Adrenal gland (tissue), 5 donors: ENCODE measurements at regions not wholly inside any gene's neighbourhood (a gene's known extent, or its start where the extent isn't known, plus 50 kb on each side); places are given as distances from the start of the nearest gene placed in this dataset.
"Not testable (repeated sequence)": the region's sequence is repeated elsewhere in the genome, so short reads cannot be mapped to it uniquely, and the experiment has no call there.

Source experiments
- POLR2A ChIP-seq, 2 donors: fragments of 450-650 bp; IDR thresholded peaks; one replicate each; pipeline ENCODE4 v1.6.1; 2017; ENCODE audit warnings: antibody characterized with exemption in 2 of 2, mild to moderate bottlenecking in 2 of 2, moderate library complexity in 1 of 2
- TF ChIP-seq, protein P1 (sequence below), 6 experiments: fragments of 450-650 bp in 4 of 6; fragments of 200-600 bp in 2 of 6; sonication (generic) in 1 of 6; IDR thresholded peaks; 1 replicate in 5 of 6; 2 replicates in 1 of 6; pipeline versions ENCODE4 v1.5.1 to v1.8.0; 2016 to 2021; ENCODE audit warnings: antibody characterized with exemption in 6 of 6, mild to moderate bottlenecking in 2 of 6, moderate library complexity in 1 of 6
- donor health status: DM: no; HTN: no; CAD: no.

GRCh38 chr1:856541-857057 is 67.1 kb upstream of the SAMD11 start:
- TF ChIP-seq, protein P1, sequence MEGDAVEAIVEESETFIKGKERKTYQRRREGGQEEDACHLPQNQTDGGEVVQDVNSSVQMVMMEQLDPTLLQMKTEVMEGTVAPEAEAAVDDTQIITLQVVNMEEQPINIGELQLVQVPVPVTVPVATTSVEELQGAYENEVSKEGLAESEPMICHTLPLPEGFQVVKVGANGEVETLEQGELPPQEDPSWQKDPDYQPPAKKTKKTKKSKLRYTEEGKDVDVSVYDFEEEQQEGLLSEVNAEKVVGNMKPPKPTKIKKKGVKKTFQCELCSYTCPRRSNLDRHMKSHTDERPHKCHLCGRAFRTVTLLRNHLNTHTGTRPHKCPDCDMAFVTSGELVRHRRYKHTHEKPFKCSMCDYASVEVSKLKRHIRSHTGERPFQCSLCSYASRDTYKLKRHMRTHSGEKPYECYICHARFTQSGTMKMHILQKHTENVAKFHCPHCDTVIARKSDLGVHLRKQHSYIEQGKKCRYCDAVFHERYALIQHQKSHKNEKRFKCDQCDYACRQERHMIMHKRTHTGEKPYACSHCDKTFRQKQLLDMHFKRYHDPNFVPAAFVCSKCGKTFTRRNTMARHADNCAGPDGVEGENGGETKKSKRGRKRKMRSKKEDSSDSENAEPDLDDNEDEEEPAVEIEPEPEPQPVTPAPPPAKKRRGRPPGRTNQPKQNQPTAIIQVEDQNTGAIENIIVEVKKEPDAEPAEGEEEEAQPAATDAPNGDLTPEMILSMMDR (IDR thresholded peaks at IDR 0.05) = not testable (repeated sequence)
- TF ChIP-seq POLR2A (IDR thresholded peaks at IDR 0.05) = not testable (repeated sequence)
